ENCODE measurements at regions not wholly inside any gene's neighbourhood (a gene's known extent, or its start where the extent isn't known, plus 50 kb on each side); places are given as distances from the start of the nearest gene placed in this dataset.

GRCh38 chr18:10057894-10058791 is 144.3 kb downstream of the VAPA start:
- peak; percentile 76 for DNase-seq
- peak overlapping the region; percentile 99 for H3K27ac Mint-ChIP-seq
- H3K9me3 Mint-ChIP-seq, result no peaks in the 10 kb centered on the region
- no peaks in the 10 kb centered on the region for H3K36me3 Mint-ChIP-seq (ENCODE audit: low read depth)
- no peak for TF ChIP-seq CTCF (IDR thresholded peaks at IDR 0.05)
- no peaks in the 10 kb centered on the region; the same call in none of the 2 replicates for H3K27me3 Mint-ChIP-seq (ENCODE audit: insufficient read depth)
- peak overlapping the region; percentile 66 for H3K4me3 Mint-ChIP-seq
- H3K4me1 Mint-ChIP-seq (ENCODE audit: low read depth), result peaks cover 51% of the 10 kb centered on the region

GRCh38 chr18:10059610-10060468 is 146.0 kb downstream of the VAPA start:
- no peak for DNase-seq
- Mint-ChIP-seq H3K36me3 (ENCODE audit: low read depth) (no peaks in the 10 kb centered on the region), H3K9me3 (no peaks in the 10 kb centered on the region), H3K27me3 (ENCODE audit: insufficient read depth) (no peaks in the 10 kb centered on the region; the same call in none of the 2 replicates), H3K4me1 (ENCODE audit: low read depth) (peaks cover 51% of the 10 kb centered on the region), H3K4me3 (no peak overlapping the region), H3K27ac (peak overlapping the region; percentile 99; the same call in 1 of the 2 replicates)
- no peak for TF ChIP-seq CTCF (IDR thresholded peaks at IDR 0.05)

GRCh38 chr18:10060469-10060782 is 146.6 kb downstream of the VAPA start:
- Mint-ChIP-seq H3K4me3 (no peak overlapping the region), H3K36me3 (ENCODE audit: low read depth) (no peaks in the 10 kb centered on the region), H3K27me3 (ENCODE audit: insufficient read depth) (no peaks in the 10 kb centered on the region; the same call in none of the 2 replicates), H3K4me1 (ENCODE audit: low read depth) (peaks cover 52% of the 10 kb centered on the region), H3K27ac (no peak overlapping the region), H3K9me3 (no peaks in the 10 kb centered on the region)
- no peak for TF ChIP-seq CTCF (IDR thresholded peaks at IDR 0.05)
- no peak for DNase-seq

GRCh38 chr18:10060841-10061240 is 147.0 kb downstream of the VAPA start:
- no peak for TF ChIP-seq CTCF (IDR thresholded peaks at IDR 0.05)
- Mint-ChIP-seq H3K27me3 (ENCODE audit: insufficient read depth) (peaks cover 2% of the 10 kb centered on the region), H3K4me3 (no peak overlapping the region), H3K27ac (no peak overlapping the region), H3K36me3 (ENCODE audit: low read depth) (no peaks in the 10 kb centered on the region), H3K9me3 (no peaks in the 10 kb centered on the region), H3K4me1 (ENCODE audit: low read depth) (peaks cover 56% of the 10 kb centered on the region)
- DNase-seq, result no peak

GRCh38 chr18:10061566-10062140 is 147.8 kb downstream of the VAPA start:
- no peak for DNase-seq
- H3K9me3 Mint-ChIP-seq, result no peaks in the 10 kb centered on the region
- H3K27ac Mint-ChIP-seq, result no peak overlapping the region
- no peaks in the 10 kb centered on the region for H3K36me3 Mint-ChIP-seq (ENCODE audit: low read depth)
- H3K27me3 Mint-ChIP-seq (ENCODE audit: insufficient read depth), result peaks cover 4% of the 10 kb centered on the region
- TF ChIP-seq CTCF (IDR thresholded peaks at IDR 0.05), result no peak
- H3K4me1 Mint-ChIP-seq (ENCODE audit: low read depth), result peaks cover 54% of the 10 kb centered on the region
- no peak overlapping the region for H3K4me3 Mint-ChIP-seq
